GM12872 (cell line): ENCODE measurements at regions not wholly inside any gene's neighbourhood (a gene's known extent, or its start where the extent isn't known, plus 50 kb on each side); places are given as distances from the start of the nearest gene placed in this dataset.

Experiments
- CTCF ChIP-seq: IDR thresholded peaks from 3 replicates; pipeline ENCODE4 v1.5.1; 2011; ENCODE audit warnings: low read depth, mild to moderate bottlenecking, low read length, moderate library complexity; ENCODE audit not compliant: insufficient read depth

- no peak for TF ChIP-seq CTCF
Observed at GRCh38 chr5:165137701-165138100, 1632.3 kb downstream of the MAT2B start.

GRCh38 chr5:165138236-165138635, 1632.8 kb downstream of the MAT2B start:
- no peak for TF ChIP-seq CTCF

GRCh38 chr5:165139262-165139661, 1633.8 kb downstream of the MAT2B start:
- TF ChIP-seq CTCF, result no peak

GRCh38 chr5:165139721-165140120, 1634.3 kb downstream of the MAT2B start:
- TF ChIP-seq CTCF, result no peak

- TF ChIP-seq CTCF, result no peak
Observed at GRCh38 chr5:165143741-165144140, 1638.3 kb downstream of the MAT2B start.

- no peak for TF ChIP-seq CTCF
Observed at GRCh38 chr5:165149431-165149830, 1644.0 kb downstream of the MAT2B start.

GRCh38 chr5:165152058-165152457, 1646.6 kb downstream of the MAT2B start:
- TF ChIP-seq CTCF, result no peak

GRCh38 chr5:165157219-165157618, 1651.8 kb downstream of the MAT2B start:
- no peak for TF ChIP-seq CTCF
